Stimulated activated CD4-positive, alpha-beta T cell treated with anti-CD3 and anti-CD28 coated beads, Interleukin-4, amount 100 ng/mL, for 1 hour (primary cell): ENCODE measurements at regions not wholly inside any gene's neighbourhood (a gene's known extent, or its start where the extent isn't known, plus 50 kb on each side); places are given as distances from the start of the nearest gene placed in this dataset.

Source experiments
- DNase-seq: peaks from one replicate; pipeline ENCODE4 v3.0.0-alpha.2; 2020

DNA sequence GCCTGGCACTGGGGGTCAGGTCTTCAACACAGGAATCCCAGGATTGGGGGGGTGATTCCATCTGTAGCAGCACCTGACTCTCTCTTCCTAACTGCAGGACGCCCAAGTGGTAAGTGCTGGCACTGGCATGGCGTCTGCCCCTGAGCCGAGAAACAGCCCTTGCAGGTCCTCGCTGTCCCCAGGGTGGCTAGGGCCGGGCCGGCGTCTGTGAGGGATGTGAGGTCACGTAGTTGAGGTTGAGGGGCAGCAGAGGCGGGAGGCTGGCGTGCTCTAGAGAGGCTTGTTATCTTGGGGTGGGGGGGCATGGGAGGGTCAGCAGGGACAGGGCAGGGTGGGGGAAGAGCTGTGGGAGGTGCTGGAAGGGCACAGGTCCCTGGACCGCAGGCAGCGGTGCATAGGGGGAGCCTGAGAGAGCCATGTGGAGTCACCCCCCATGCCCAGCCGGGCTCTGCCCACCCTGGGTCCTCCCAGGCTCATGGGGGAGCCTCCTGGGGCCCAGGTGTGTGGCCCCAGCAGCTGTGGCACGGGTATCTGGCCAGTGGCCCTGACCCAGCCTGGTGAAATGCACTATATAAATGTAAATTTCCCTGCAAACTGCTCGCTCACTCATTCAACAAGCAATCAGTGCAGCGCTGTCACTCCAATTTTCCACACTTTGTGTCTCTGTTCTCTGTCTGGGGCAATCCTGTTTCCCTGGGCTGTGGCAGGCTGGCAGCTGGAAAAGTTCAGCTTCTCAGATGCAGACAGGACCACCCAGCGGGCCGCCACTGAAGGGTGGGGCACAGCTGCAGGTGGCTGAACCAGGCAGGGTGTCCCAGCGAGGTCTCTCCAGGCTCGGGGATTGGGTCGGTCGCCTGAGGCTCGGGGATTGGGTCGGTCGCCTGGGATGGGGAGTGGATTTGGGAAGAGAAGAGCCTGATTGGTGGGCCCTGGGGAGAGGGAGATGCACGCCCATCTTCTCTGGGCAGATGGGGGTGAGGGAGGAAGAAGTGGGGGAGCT lies 102.2 kb upstream of the NKX1-1 start:
- no peak for DNase-seq

DNA sequence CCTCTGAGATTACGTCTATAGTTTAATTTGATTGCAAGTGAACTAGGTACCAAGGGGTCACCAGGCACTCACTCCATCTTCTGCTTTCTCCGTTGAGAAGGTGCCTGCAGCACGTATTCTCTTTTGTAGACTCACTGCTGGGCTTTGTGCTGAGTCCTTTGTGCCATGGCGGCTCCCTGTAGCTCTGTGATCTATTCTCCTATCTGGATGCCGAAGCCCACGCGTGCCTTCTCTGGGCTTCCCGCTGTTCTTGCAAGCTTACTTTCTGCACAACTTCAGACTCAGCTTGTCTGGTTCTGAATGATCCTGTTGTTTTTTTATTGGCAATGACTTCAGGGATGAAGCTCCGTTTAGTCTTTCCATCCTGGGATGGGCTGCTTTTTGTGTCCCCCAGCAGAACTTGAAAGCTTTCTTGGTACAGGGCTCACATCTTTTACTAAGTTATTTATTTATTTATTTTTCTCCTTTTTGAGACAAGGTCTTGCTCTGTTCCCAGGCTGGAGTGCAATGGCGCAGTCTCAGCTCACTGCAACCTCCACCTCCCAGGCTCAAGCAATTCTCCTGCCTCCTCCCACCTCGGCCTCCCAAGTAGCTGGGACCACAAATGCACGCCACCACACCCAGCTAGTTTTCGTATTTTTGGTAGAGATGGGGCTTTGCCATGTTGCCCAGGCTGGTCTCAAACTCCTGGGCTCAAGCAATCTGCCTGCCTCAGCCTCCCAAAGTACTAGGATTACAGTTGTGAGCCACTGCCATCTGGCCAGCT lies 100.9 kb upstream of the NKX1-1 start:
- DNase-seq = no peak

DNA sequence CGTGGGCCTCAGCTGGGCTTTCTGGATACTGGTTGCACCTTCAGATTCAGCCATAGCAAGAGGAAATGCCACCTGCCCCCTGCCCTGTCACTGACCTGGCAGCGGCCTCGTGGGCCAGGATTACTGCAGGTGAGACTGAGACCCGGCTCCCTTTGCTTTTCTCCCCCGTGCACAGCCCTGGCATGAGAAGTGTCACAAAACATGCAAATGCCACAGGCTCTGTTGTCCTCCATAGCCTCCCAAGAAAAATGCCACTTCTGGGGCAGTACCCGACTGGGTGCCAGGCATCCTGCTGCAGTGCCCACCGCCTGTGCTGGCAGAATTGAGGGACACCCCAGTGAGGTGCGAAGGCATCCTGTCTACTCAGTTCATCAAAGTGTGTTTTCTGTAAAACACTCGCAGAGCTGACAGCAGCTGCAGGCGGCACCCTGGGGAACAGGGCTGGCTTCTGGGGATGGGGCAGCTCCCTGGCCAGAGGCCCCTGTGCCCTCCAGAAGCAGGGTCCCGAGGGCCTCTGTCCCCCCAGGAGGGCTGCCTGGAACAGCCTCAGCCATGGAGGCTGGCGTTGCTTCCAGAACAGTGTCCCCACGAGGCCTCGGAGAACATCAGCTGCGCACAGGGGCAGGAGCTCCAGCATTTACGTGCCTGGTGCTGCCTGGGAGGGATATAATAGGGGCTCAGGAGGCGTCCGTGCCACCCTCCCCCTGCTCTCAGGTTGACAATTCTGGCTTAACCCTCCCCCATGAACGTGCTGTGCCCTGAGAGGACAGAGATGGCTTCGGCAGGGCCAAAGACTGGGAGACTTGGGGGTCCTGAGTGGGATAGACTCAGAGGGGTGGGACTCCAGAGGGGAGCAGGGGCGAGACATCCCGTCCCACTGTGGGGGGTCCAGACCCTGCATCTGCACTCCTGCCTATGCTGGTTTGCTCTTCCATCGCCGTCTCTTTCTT lies 99.5 kb upstream of the NKX1-1 start:
- DNase-seq = no peak

DNA sequence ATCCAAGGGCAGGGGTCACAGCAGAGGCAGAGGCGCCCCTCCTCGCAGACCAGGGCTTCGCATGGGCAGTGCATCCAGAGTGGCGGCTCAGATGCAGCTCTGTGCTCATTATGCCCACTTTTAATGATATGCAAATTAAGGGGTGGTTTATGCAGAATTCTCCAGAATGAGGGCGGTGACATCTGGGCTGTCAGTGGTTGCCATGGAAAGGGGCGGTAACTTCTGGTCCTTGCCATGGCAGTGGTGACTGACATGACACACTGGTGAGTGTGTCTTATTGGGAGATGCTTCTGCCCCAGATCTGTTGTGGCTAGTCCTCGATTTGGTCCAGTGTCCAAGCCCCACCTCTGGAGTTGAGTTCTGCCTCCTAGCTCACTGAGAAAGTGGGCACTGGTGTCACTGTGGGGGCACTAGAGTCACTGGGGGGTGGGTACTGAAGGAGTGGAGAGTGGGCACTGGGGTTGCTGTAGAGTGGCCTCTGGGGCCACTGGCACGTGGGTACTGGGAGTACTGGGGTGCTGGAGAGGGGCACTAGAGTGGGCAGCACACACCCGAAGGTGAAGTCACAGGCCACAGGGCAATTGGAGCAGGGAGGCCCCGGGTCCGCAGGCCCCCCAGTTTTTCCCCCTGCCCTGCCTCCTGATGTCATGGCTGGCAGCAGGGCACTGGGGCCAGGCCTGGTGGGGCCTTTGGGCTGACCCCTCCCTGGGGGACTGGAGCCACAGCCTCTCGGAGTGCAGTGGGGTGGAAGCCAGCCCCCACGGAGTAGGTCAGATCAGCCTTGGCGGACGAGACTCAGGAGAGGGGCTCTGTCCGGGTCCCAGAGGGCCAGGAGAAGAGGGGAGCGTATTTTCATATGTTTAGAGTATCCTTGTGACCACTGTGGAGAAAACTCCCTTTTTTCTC lies 98.6 kb upstream of the NKX1-1 start:
- no peak for DNase-seq

DNA sequence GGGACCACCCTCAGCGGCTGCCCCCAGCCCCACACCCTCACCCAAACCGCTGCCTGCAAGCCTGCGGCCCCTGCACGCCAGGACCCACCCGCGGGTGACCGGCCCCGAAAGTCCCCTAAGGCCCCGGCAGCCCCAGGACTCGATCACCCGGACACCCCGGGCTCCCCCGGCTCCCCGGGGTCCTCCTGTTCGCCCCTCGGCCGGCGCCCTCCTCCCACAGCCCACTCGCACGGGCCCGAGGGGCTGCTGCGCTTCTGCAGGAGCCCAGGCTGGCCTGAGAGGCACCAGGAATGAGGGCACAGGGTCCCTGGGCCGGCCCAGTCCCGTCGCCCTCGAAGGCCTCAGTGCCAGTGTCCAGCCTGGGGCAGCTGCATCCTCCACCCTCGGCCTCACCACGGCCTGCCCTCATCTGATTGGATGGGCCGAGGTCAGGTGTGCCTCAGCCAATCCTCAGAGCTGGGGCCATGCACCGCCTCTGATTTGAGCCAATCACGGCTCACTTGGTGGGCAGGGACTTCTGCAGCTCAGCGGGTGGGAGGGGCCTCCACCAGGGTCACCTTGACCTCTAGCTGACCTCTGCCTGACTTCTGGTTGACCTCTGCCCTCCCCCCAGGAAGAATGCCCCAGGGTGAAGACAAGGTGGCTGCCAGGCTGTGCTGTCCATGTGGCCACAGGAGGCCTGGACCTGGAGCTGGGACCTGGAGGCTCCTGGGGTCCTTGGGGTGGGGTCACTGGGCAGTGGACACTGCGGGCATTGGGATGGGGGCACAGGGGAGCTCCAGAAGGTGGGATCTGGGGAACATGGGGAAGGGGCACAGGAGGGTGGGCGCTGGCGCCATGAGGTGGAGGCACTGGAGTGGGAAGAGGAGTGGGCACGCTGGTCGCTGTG lies 97.6 kb upstream of the NKX1-1 start:
- DNase-seq = no peak

DNA sequence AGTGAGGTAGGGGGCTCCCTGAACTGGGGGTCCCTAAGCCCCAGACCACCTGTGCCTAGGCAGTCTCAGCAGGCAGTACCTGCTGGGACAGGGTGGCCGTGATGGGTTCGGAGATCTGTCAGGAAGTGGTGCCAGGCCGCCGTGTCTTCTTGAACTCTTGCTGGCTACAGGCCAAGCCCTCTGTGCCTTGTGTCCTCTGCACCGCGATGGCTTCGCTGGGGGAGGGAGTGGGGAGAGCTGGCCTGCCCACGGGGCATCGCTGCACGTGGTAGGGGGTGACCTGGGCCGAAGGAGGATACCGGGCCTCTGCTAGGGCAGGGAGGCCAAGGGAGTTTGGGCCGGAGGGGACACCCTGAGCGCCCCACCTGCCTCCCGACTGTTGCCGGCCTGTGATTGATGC lies 96.7 kb upstream of the NKX1-1 start:
- no peak for DNase-seq

DNA sequence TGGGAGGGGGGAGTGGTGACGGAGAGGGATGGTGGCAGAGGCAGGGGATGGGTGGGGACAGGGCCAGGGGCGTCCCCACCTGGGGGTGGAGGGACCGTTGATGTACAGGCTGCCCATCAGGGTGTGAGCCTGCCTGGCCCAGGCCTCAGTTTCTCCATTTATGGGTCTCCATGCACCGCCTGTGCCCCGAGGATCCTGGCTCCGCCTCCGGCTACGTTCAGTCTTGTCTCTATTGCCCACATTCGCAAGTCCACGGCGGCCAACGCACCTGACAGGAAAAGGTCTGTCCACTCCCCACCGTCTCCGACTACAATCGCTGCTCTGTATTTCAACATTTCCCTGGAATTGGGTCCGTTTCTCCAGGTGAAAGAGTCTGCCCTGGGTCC lies 96.3 kb upstream of the NKX1-1 start:
- DNase-seq = no peak

DNA sequence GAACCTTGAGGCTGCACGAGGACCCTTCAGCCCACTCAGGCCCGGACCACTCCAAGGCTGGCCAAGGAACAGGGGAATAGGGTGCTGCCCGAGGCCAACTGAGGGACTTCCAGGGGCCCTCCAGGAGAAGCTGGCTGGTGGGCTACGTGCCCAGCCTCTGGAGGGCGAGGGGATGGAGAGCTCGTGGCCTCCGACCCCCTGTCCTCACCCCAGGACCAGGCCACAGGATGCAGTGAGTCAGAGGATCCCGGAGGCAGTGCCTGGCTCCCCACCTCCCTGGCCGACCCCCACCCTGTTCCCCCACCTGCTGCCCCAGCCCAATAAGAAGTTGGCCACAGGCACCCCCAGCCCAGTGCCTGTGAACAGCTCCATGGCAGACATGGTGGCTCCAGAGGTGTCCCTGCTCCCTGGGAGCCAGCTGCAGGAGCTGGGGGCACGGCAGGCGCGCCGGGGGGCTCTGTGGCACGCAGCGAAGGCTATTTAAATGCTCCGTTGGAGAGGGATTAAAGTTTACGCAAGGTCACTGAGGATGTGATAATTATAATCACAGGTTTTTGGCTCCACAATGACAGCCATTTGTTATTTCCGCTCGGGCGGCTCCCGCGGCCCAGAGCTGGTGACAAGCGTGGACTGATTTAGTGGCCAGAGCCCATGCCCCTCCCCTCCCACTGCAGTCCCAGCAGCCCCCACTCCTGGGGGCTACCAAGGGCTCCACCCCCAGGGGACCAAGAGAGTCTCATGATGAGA lies 95.7 kb upstream of the NKX1-1 start:
- DNase-seq = no peak

DNA sequence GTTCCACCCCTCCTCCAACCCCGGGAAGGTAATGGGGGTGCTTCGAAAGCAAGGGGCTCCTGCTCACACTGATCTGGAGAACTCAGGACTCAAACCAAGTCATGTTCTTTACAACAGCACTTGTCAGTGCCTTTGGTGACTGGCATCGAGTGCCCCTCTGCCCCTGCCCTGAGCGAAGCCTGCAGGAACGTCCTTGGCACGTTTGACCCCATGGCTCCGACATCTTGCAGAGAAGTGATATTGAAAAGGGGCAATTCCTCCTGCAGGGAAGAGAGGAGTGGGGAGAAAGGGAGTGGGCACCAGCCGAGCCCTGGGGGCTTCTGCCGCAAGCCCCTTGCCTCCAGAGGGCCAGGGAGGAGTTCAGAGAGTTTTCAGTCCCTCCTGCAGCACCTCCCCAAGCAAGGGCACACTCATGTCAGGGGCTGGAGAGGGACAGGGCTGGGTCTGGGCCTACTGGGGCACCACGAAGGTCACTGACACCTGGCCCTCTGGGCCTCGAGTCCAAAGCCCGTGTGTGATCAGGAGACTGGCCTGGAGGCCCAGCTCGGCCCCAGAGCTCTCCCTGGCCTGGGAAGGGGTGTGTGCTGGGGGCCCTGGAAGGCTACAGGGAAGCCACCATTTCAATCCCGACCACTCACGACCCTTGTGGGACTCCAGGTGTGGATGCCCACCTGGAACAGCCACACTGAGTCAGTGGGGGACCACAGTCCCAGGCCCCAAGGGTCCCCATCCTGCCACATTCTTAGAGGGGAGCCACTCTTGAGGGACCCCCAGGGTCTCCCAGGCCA lies 94.9 kb upstream of the NKX1-1 start:
- no peak for DNase-seq

DNA sequence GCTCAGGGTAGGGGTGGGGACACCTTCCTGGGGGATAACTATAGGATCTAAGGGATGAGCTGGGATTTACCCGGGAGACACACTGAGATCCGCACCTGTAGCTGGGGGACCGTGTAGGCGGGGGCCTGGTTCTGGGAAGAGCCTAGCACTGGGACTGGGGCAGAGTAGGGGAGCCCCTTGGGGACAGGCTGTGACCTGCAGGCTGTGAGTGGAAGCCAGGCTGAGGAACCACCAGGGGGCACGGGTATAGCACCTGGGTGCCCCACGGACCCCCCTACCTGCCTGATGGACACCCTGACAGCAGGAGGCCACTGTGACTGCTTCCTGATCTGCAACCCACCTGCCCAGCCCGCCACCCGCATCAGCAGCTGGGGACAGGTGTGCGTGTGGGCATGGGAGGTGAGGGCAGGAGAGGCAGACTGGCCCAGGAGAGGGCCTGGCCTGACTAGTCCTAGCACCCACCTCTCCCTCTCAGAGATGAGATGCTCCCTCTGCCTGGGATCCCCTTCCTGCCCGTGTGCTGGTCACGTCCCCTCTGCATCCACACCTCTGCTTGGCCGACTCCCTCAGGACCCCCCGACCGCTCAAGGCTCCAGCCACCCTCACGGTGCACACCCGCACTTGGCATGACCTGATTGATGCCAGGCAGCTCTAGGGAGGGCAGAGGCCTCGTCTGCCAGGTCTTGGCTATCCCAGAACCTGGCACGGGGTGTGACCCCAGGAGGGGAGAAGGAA lies 94.2 kb upstream of the NKX1-1 start:
- DNase-seq = no peak

DNA sequence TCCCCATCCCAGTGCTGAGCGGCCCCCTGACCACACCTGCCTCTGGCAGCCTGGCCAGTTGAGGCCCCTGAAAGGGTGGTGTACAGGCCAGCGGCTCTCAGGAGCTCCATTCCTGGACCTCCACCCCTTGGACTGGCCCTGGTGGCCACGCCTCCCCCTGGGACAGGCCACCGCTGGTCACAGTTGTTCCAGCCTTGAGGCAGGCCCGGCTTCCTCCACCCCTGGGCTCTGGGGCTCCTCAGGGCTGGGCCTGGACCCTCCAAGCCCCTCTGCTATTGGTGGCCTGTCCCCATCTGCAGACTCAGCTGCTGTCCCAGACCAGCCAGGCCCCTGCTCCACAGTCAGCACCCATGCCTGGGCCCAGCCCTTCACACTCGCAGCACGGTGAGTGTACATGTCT lies 93.2 kb upstream of the NKX1-1 start:
- DNase-seq = no peak

DNA sequence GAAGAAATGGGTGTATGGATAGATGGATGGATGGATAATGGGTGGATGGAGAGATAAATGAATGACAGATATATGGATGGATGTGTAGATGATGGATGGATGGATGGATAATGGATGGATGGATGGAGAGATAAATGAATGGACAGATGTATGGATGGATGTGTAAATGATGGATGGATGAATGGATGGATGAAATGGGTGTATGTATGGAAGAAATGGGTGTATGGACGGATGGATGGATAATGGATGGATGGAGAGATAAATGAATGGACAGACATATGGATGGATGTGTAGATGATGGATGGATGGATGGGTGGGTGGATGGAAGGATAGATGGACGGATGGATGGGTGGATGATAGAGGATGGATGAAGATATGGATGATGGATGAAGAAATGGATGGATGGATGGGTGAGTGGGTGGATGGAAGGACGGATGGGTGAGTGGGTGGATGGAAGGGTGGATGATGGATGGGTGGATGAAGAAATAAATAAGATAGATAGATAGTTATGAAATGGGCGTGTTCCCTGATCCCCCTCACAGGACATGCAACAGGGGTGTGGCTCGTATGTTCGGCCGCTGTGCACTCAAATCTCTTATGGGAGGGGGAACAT lies 91.1 kb upstream of the NKX1-1 start:
- no peak for DNase-seq

DNA sequence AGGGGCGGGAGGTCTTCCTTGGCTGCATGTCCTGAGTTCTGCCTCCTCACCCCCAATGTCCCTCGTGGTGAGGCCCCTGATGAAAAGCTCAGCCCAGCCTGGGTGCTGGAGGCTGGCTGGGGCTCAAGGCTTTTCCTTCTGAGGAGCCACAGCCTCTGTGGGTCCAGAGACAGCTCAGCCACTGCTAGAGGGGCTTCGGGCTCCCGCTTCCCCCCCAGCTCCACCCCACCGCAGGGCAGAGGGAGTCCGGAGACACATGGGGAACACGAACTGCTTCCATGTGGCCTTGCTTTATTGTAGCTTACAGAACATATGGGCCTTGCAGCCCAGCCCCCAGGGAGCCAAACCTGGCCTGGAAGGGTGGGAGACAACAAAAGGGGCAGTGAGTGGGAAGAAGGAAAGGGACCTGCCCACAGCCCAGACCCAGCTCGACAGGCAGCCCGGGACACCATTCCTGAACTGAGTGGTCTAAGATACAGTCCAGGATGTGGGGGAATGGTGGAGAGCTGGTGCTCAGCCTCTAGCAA lies 89.9 kb upstream of the NKX1-1 start:
- no peak for DNase-seq

DNA sequence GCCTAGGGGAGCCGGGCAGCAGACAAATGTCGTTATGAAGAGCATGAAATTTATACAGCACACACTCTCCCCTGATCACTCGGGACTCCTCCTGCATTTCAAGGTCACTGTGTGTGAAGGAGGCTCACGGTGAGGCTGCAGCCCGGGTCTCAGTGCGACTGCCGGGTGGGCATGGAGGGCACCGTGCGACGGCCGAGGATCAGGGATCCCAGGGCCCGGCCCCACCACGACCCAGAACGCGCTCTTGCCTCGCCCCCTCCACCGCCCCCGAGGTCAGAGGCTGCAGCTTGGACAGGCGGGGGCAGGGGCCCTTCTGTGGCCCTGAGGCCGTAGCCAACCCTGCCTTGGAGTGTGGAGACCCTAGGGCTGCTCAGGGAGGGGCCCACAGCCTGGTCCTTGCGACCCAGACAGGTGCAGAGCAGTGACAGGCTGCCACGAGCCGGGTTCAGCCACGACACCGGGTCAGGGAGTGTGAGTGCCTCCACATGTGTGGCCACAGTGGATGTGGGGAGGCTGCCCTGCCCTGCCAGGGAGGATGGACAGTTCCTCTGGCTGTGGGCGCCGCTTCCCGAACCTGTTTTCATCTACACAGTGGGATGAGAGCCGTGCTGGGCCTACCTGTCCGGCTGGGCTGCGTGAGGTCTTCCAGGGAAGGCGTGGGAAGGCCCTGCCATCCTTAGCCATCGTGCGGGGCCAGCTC lies 89.3 kb upstream of the NKX1-1 start:
- no peak for DNase-seq

DNA sequence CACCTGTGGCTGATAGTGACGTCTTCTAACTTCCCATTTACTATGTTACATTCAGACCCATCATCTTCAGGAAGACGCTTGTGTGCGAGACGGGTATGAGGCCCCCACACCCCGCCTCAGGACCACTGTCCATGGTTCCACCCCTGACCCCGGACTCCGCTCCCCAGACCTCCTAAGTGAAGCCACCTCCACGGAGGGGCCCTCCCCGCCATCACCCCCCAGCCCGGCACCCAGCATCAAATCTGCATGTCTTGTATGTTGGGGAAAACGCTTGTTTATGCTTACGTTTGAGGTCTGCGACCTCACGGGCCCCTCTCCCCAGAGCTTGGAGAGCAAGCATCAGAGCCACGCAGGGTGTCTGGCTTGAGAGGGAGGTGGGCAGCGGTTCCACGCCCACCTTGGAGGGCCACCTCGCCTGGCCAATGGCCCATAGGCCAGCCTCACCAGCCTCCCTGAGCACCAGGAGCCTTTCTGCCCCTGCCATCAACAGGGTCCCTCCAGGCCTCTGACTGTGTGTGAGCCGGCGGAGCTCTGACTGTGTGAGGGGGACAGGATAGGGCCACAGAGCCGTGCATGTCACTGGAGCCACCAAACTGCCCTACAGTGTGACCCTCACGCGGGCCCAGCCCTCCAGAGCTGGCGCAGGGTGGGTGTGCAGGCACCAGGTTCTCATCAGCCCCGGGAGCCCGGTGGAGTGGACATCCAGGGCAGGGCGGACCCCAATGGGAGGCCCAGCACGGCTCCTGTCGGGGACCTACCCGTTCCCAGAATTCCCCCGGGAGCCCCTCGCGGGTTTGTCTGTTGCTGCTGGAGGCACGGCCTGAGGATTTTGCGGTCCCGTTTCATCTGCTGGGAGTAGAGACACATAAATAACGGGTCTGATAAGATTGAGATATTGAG lies 88.4 kb upstream of the NKX1-1 start:
- DNase-seq = no peak
